Amniotic stem cell (primary cell): ENCODE measurements at regions not wholly inside any gene's neighbourhood (a gene's known extent, or its start where the extent isn't known, plus 50 kb on each side); places are given as distances from the start of the nearest gene placed in this dataset.
"Not testable (repeated sequence)": the region's sequence is repeated elsewhere in the genome, so short reads cannot be mapped to it uniquely, and the experiment has no call there.

Experiments used
- DNase-seq: peaks from one replicate; lab custom pipeline; 2025; lab: John Stamatoyannopoulos, UW

- DNase-seq = no peak
Measured at GRCh38 chr6:86476311-86476710, 461.0 kb upstream of the HTR1E start.

GRCh38 chr6:86474081-86474480, 463.2 kb upstream of the HTR1E start:
- DNase-seq = no peak

- DNase-seq = no peak
Measured at GRCh38 chr6:86471791-86472190, 465.5 kb upstream of the HTR1E start.

- DNase-seq = no peak
Measured at GRCh38 chr6:86459978-86460377, 477.4 kb upstream of the HTR1E start.

GRCh38 chr6:86456821-86457220, 480.5 kb upstream of the HTR1E start:
- no peak for DNase-seq

GRCh38 chr6:86453232-86453631, 484.1 kb upstream of the HTR1E start:
- no peak for DNase-seq

- DNase-seq = no peak
Measured at GRCh38 chr6:86448398-86448797, 488.9 kb upstream of the HTR1E start.

GRCh38 chr6:86440608-86441007, 496.7 kb upstream of the HTR1E start:
- DNase-seq = no peak

GRCh38 chr6:86423571-86423970, 513.8 kb upstream of the HTR1E start:
- no peak for DNase-seq

- DNase-seq = no peak
Measured at GRCh38 chr6:86412057-86412456, 525.3 kb upstream of the HTR1E start.

- DNase-seq = no peak
Measured at GRCh38 chr6:86407128-86407527, 530.2 kb upstream of the HTR1E start.

- DNase-seq = not testable (repeated sequence)
Measured at GRCh38 chr6:86392850-86393249, 544.5 kb upstream of the HTR1E start.

- DNase-seq = no peak
Measured at GRCh38 chr6:86380571-86381125, 556.7 kb upstream of the HTR1E start.

- DNase-seq = no peak
Measured at GRCh38 chr6:86357877-86358276, 579.5 kb upstream of the HTR1E start.

GRCh38 chr6:86355271-86355670, 582.1 kb upstream of the HTR1E start:
- DNase-seq = no peak

- no peak for DNase-seq
Measured at GRCh38 chr6:86331919-86332318, 605.4 kb upstream of the HTR1E start.

- DNase-seq = no peak
Measured at GRCh38 chr6:86331265-86331840, 606.0 kb upstream of the HTR1E start.

GRCh38 chr6:86306210-86306609, 631.1 kb upstream of the HTR1E start:
- DNase-seq = no peak

- DNase-seq = no peak
Measured at GRCh38 chr6:86285876-86286275, 643.2 kb upstream of the SYNCRIP start.

- not testable (repeated sequence) for DNase-seq
Measured at GRCh38 chr6:86284809-86285480, 642.3 kb upstream of the SYNCRIP start.

GRCh38 chr6:86283596-86283995, 640.9 kb upstream of the SYNCRIP start:
- DNase-seq = not testable (repeated sequence)

GRCh38 chr6:86276056-86276455, 633.4 kb upstream of the SYNCRIP start:
- DNase-seq = no peak

- no peak for DNase-seq
Measured at GRCh38 chr6:86273936-86274335, 631.2 kb upstream of the SYNCRIP start.
